DOHH2 (cell line): ENCODE measurements at regions not wholly inside any gene's neighbourhood (a gene's known extent, or its start where the extent isn't known, plus 50 kb on each side); places are given as distances from the start of the nearest gene placed in this dataset.

Experiments
- H3F3A ChIP-seq: fragments of 200-600 bp; sonication (generic), shearing (Covaris generic); 2 replicates; pipeline ENCODE4 v1.6.0; 2016; ENCODE audit warnings: antibody characterized with exemption, mild to moderate bottlenecking; ENCODE audit not compliant: control insufficient read depth, insufficient read depth
- H3K27ac ChIP-seq: fragments of 200-600 bp; sonication (generic); 2 replicates; pipeline ENCODE4 v1.5.1; 2014; ENCODE audit warnings: low read depth, mild to moderate bottlenecking, low read length, moderate library complexity
- H3K27me3 ChIP-seq: fragments of 200-600 bp; sonication (generic); 2 replicates; pipeline ENCODE4 v1.6.1; 2014; ENCODE audit warnings: mild to moderate bottlenecking, low read length, mixed read lengths; ENCODE audit not compliant: control insufficient read depth
- H3K36me3 ChIP-seq: fragments of 200-600 bp; sonication (generic); 2 replicates; pipeline ENCODE4 v1.6.1; 2014; ENCODE audit warnings: mild to moderate bottlenecking, low read length, moderate library complexity, mixed read lengths; ENCODE audit not compliant: control insufficient read depth
- H3K4me1 ChIP-seq: fragments of 200-600 bp; sonication (generic); 2 replicates; pipeline ENCODE4 v1.6.1; 2014; ENCODE audit warnings: mild to moderate bottlenecking, low read length, mixed read lengths; ENCODE audit not compliant: control insufficient read depth
- H3K4me2 ChIP-seq: fragments of 200-600 bp; sonication (generic); 2 replicates; pipeline ENCODE4 v1.6.0; 2014; ENCODE audit warnings: mild to moderate bottlenecking, low read length, moderate library complexity
- H3K4me3 ChIP-seq: fragments of 200-600 bp; sonication (generic); 2 replicates; pipeline ENCODE4 v1.5.1; 2014; ENCODE audit warnings: mild to moderate bottlenecking, low read length, mixed read lengths
- H3K79me2 ChIP-seq: fragments of 200-600 bp; sonication (generic); 2 replicates; pipeline ENCODE4 v1.6.1; 2014; ENCODE audit warnings: mild to moderate bottlenecking, low read length, mixed read lengths; ENCODE audit not compliant: control insufficient read depth
- H3K9me2 ChIP-seq: fragments of 200-600 bp; sonication (generic); replicated peaks from 2 replicates; pipeline ENCODE4 v1.6.1; 2014; ENCODE audit warnings: mild to moderate bottlenecking, low read length, mixed read lengths; ENCODE audit not compliant: control insufficient read depth
- H3K9me3 ChIP-seq: fragments of 200-600 bp; sonication (generic); 2 replicates; pipeline ENCODE4 v1.6.1; 2014; ENCODE audit warnings: antibody characterized with exemption, low read length, mixed read lengths; ENCODE audit not compliant: control insufficient read depth, insufficient read depth
- H4K20me1 ChIP-seq: fragments of 200-600 bp; sonication (generic); 2 replicates; pipeline ENCODE4 v1.6.0; 2014; ENCODE audit warnings: low read depth, mild to moderate bottlenecking, antibody characterized with exemption, low read length, moderate library complexity; ENCODE audit not compliant: control insufficient read depth, insufficient read depth
- EZH2phosphoT487 ChIP-seq: fragments of 200-600 bp; sonication (generic); IDR thresholded peaks from 2 replicates; pipeline ENCODE4 v1.6.1; 2017; ENCODE audit warnings: borderline replicate concordance, mild to moderate bottlenecking, antibody characterized with exemption, low read length, moderate library complexity, mixed read lengths
- TF ChIP-seq, protein P1 (sequence below): fragments of 200-600 bp; sonication (generic); IDR thresholded peaks from one replicate; pipeline ENCODE4 v1.5.1; 2014; ENCODE audit warnings: antibody characterized with exemption, mild to moderate bottlenecking, low read depth, low read length; ENCODE audit not compliant: poor library complexity, severe bottlenecking

DNA sequence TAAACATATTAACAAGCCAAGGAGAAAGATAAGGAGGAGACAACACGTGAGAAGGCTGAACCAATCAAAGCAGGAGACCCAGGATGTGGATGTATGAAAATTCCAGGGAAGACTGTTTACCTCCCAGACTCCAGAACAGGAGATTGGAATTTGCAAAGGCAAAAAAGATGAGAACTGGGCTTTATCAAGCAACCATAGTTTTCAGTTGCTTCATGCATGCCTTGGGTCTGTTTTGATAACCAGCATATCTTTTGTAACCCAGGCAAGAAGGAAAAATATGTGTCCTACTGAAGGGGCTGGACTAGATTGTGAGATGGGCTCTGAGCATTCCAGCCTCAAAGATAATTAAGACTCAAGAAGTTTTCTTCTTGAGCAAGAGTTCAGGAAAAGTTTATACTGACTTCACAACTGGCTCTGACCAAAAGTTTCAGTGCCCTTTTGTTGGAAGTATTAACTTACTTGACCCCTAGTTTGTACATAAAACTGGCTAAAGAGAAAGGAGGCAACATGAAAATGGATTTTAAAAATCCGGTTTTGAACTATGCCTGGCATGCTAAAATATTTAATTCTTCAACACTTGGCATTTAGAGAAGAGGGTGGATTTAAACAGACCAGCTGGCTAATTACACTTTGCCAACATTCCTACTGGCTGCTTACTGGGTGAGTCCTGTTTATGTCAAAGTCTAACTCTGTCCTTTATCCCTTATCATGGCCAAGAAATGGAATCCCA lies 79.3 kb upstream of the CD28 start:
- H4K20me1 ChIP-seq = no peaks in the 10 kb centered on the region
- no peak overlapping the region for H3K4me3 ChIP-seq
- H3K4me2 ChIP-seq = no peak overlapping the region
- no peak overlapping the region for H3K27ac ChIP-seq
- H3K27me3 ChIP-seq = peaks cover 12% of the 10 kb centered on the region; the same call in 1 of the 2 replicates
- no peak for TF ChIP-seq EZH2phosphoT487
- TF ChIP-seq, protein P1, sequence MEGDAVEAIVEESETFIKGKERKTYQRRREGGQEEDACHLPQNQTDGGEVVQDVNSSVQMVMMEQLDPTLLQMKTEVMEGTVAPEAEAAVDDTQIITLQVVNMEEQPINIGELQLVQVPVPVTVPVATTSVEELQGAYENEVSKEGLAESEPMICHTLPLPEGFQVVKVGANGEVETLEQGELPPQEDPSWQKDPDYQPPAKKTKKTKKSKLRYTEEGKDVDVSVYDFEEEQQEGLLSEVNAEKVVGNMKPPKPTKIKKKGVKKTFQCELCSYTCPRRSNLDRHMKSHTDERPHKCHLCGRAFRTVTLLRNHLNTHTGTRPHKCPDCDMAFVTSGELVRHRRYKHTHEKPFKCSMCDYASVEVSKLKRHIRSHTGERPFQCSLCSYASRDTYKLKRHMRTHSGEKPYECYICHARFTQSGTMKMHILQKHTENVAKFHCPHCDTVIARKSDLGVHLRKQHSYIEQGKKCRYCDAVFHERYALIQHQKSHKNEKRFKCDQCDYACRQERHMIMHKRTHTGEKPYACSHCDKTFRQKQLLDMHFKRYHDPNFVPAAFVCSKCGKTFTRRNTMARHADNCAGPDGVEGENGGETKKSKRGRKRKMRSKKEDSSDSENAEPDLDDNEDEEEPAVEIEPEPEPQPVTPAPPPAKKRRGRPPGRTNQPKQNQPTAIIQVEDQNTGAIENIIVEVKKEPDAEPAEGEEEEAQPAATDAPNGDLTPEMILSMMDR = no peak
- no peaks in the 10 kb centered on the region for H3K9me3 ChIP-seq
- no peaks in the 10 kb centered on the region for H3K79me2 ChIP-seq
- no peaks in the 10 kb centered on the region for H3K4me1 ChIP-seq
- H3K36me3 ChIP-seq = no peaks in the 10 kb centered on the region
- H3K9me2 ChIP-seq = no peaks in the 10 kb centered on the region
- no peaks in the 10 kb centered on the region for H3F3A ChIP-seq

DNA sequence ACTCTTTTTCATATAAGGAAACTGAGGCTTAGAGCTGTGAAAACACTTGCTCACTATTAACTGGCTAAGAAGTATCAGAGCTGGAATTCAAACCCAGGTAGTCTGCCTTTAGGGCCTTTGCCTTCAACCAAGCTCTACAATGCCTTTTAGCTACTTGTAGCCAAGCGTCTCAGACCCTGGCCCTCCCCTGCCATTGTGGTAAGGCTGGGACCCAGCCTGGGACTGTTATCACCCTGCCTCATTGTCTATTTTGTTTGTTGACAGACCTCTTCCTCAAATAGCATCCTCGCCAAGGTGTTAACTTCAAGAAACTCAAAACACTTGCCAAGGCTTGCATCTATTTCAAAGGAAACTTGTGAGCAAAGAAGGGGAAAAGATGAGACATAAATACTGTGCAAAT lies 76.7 kb upstream of the CD28 start:
- Histone ChIP-seq H3K4me2 (no peak overlapping the region), H3F3A (no peaks in the 10 kb centered on the region), H3K27ac (no peak overlapping the region), H3K79me2 (no peaks in the 10 kb centered on the region), H3K36me3 (no peaks in the 10 kb centered on the region), H3K4me3 (no peak overlapping the region), H3K9me2 (no peaks in the 10 kb centered on the region), H4K20me1 (no peaks in the 10 kb centered on the region), H3K4me1 (no peaks in the 10 kb centered on the region), H3K9me3 (no peaks in the 10 kb centered on the region), H3K27me3 (peaks cover 12% of the 10 kb centered on the region; the same call in 1 of the 2 replicates)
- no peak for TF ChIP-seq EZH2phosphoT487
- TF ChIP-seq, protein P1 = no peak

DNA sequence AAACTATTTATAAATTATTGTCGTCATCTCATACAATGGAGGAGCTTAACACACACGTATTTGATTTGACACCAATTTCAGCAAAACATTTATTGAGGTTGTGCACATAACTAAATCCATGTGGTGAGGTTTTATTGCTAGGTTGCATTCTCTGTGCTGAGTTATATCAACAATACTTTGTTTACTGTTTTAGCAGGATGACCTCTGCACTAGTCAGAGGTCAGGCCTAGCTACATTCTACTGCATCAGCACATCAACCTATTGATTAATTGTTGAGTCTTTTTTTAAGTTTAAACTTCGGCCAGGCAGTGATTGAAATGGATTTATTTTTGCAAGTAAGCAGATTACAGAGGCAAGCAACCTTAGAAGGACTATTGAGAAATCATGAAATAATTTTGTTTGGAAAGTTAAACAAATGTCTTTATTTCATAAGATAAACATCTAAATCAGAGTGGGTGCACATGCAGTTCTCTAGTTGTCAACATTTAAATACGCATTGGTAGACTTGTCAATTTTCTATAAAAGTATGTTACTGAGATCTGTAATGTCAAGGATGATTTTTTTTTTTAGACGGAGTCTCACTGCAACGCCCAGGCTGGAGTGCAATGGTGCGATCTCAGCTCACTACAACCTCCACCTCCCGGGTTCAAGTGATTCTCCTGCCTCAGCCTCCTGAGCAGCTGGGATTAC lies 75.2 kb upstream of the CD28 start:
- H3K4me1 ChIP-seq = no peaks in the 10 kb centered on the region
- no peaks in the 10 kb centered on the region for H3K36me3 ChIP-seq
- no peak overlapping the region for H3K27ac ChIP-seq
- no peaks in the 10 kb centered on the region for H3F3A ChIP-seq
- no peaks in the 10 kb centered on the region for H3K9me2 ChIP-seq
- no peaks in the 10 kb centered on the region for H3K79me2 ChIP-seq
- no peak for TF ChIP-seq EZH2phosphoT487
- TF ChIP-seq, protein P1 = no peak
- H3K4me2 ChIP-seq = no peak overlapping the region
- no peak overlapping the region for H3K4me3 ChIP-seq
- H3K9me3 ChIP-seq = no peaks in the 10 kb centered on the region
- peaks cover 9% of the 10 kb centered on the region; the same call in 1 of the 2 replicates for H3K27me3 ChIP-seq
- no peaks in the 10 kb centered on the region for H4K20me1 ChIP-seq
